ENCODE measurements at regions not wholly inside any gene's neighbourhood (a gene's known extent, or its start where the extent isn't known, plus 50 kb on each side); places are given as distances from the start of the nearest gene placed in this dataset.

DNA sequence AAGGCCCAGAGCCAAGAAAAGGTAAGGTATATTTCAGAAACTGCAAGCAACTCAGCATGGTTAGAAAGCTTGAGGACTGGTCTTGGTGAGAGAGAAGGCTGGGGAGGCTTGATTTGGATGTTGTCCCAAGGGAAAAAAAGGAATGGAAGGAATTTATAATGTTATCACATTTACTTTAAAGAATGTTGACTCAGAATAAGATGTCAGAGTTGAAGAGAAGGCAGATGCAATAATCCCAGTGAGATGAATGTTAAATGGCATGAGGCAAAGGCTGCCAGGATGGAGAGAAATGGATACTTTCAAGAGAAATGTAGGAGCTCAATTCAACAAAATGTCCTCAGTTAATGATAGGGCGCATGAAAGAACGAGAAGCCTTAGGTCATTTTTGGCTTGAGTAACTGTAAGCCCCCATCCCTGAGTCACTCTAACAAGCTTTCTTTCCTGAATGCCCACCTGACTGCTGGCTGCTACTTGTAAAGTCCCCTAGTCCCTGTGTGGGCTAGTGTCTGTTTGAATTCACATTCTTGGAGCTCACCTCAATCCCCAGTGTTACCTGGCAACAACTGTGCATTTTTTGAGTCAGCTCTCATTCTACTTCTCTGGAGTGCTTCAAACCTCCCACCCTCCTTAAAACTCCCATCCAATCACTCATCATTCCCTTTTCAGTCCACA is 103.0 kb upstream of the TAPT1 start:
- TF ChIP-seq, protein P1, sequence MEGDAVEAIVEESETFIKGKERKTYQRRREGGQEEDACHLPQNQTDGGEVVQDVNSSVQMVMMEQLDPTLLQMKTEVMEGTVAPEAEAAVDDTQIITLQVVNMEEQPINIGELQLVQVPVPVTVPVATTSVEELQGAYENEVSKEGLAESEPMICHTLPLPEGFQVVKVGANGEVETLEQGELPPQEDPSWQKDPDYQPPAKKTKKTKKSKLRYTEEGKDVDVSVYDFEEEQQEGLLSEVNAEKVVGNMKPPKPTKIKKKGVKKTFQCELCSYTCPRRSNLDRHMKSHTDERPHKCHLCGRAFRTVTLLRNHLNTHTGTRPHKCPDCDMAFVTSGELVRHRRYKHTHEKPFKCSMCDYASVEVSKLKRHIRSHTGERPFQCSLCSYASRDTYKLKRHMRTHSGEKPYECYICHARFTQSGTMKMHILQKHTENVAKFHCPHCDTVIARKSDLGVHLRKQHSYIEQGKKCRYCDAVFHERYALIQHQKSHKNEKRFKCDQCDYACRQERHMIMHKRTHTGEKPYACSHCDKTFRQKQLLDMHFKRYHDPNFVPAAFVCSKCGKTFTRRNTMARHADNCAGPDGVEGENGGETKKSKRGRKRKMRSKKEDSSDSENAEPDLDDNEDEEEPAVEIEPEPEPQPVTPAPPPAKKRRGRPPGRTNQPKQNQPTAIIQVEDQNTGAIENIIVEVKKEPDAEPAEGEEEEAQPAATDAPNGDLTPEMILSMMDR (IDR thresholded peaks at IDR 0.05): no peak
- TF ChIP-seq POLR2A (IDR thresholded peaks at IDR 0.05): no peak
